H9 (cell line): ENCODE measurements at regions not wholly inside any gene's neighbourhood (a gene's known extent, or its start where the extent isn't known, plus 50 kb on each side); places are given as distances from the start of the nearest gene placed in this dataset.

Experiments
- DNase-seq: peaks from one replicate; pipeline ENCODE4 v3.0.0-alpha.2; 2017
- H2AFZ ChIP-seq: one replicate; pipeline ENCODE4 v1.6.1; 2013; ENCODE audit warnings: mild to moderate bottlenecking, low read length, control low read depth, moderate library complexity
- H2AK5ac ChIP-seq: 2 replicates; pipeline ENCODE4 v1.6.1; 2013; ENCODE audit warnings: low read length, control low read depth, mixed read lengths; ENCODE audit not compliant: insufficient read length
- H2BK120ac ChIP-seq: one replicate; pipeline ENCODE4 v1.6.1; 2013; ENCODE audit warnings: low read depth, mild to moderate bottlenecking, low read length, control low read depth, inconsistent platforms; ENCODE audit not compliant: poor library complexity, severe bottlenecking
- H2BK12ac ChIP-seq: 2 replicates; pipeline ENCODE4 v1.6.1; 2013; ENCODE audit warnings: low read length, control low read depth, mixed read lengths, low read depth; ENCODE audit not compliant: insufficient read length
- H2BK15ac ChIP-seq: 2 replicates; pipeline ENCODE4 v1.6.1; 2013; ENCODE audit warnings: low read depth, low read length, control low read depth
- H2BK20ac ChIP-seq: one replicate; pipeline ENCODE4 v1.6.1; 2013; ENCODE audit warnings: low read depth, mild to moderate bottlenecking, low read length, control low read depth, inconsistent platforms; ENCODE audit not compliant: poor library complexity, severe bottlenecking
- H2BK5ac ChIP-seq: 2 replicates; pipeline ENCODE4 v1.6.1; 2013; ENCODE audit warnings: low read length, control low read depth, mixed read lengths; ENCODE audit not compliant: insufficient read length
- H3K14ac ChIP-seq: 2 replicates; pipeline ENCODE4 v1.6.1; 2013; ENCODE audit warnings: low read length, control low read depth; ENCODE audit not compliant: insufficient read depth
- H3K18ac ChIP-seq: 2 replicates; pipeline ENCODE4 v1.6.1; 2013; ENCODE audit warnings: low read depth, mild to moderate bottlenecking, mixed read lengths, low read length, control low read depth; ENCODE audit not compliant: insufficient read length
- H3K23ac ChIP-seq: 2 replicates; pipeline ENCODE4 v1.6.1; 2013; ENCODE audit warnings: low read length, control low read depth, mixed read lengths, low read depth; ENCODE audit not compliant: insufficient read length
- H3K23me2 ChIP-seq: 2 replicates; pipeline ENCODE4 v1.6.1; 2013; ENCODE audit warnings: low read depth, mild to moderate bottlenecking, mixed read lengths, low read length, control low read depth; ENCODE audit not compliant: insufficient read length, poor library complexity, severe bottlenecking
- H3K27ac ChIP-seq: 2 replicates; pipeline ENCODE4 v1.5.1; 2013; ENCODE audit warnings: low read length, control low read depth, mixed read lengths, low read depth; ENCODE audit not compliant: insufficient read length
- H3K27me3 ChIP-seq: 2 replicates; pipeline ENCODE4 v1.6.1; 2013; ENCODE audit warnings: low read length, control low read depth, inconsistent platforms; ENCODE audit not compliant: insufficient read depth
- H3K4ac ChIP-seq: 2 replicates; pipeline ENCODE4 v1.6.1; 2013; ENCODE audit warnings: low read depth, mild to moderate bottlenecking, control low read depth, inconsistent platforms, low read length, moderate library complexity
- H3K4me1 ChIP-seq: 2 replicates; pipeline ENCODE4 v1.6.1; 2013; ENCODE audit warnings: low read length, control low read depth, inconsistent platforms; ENCODE audit not compliant: insufficient read depth
- H3K4me2 ChIP-seq: 2 replicates; pipeline ENCODE4 v1.6.1; 2013; ENCODE audit warnings: low read length, control low read depth, mixed read lengths; ENCODE audit not compliant: insufficient read length, insufficient read depth
- H3K56ac ChIP-seq: 2 replicates; pipeline ENCODE4 v1.6.1; 2013; ENCODE audit warnings: low read depth, mild to moderate bottlenecking, mixed read lengths, low read length, control low read depth; ENCODE audit not compliant: insufficient read length
- H3K79me1 ChIP-seq: 2 replicates; pipeline ENCODE4 v1.6.1; 2013; ENCODE audit warnings: low read depth, mild to moderate bottlenecking, moderate library complexity, low read length, control low read depth, inconsistent platforms; ENCODE audit not compliant: insufficient read depth, poor library complexity, severe bottlenecking
- H3K79me2 ChIP-seq: 2 replicates; pipeline ENCODE4 v1.6.1; 2013; ENCODE audit warnings: low read length, control low read depth, inconsistent platforms; ENCODE audit not compliant: insufficient read depth
- H3K9ac ChIP-seq: 2 replicates; pipeline ENCODE4 v1.6.1; 2013; ENCODE audit warnings: low read length, control low read depth, mixed read lengths; ENCODE audit not compliant: insufficient read length; ENCODE audit errors: extremely low read depth
- H3K9me3 ChIP-seq: one replicate; pipeline ENCODE4 v1.6.1; 2013; ENCODE audit warnings: low read depth, low read length, inconsistent platforms; ENCODE audit not compliant: control insufficient read depth
- H3T11ph ChIP-seq: one replicate; pipeline ENCODE4 v1.6.1; 2013; ENCODE audit warnings: mild to moderate bottlenecking, low read length, control low read depth, inconsistent platforms
- H4K20me1 ChIP-seq: one replicate; pipeline ENCODE4 v1.6.1; 2013; ENCODE audit not compliant: control insufficient read depth, insufficient read length, insufficient read depth
- H4K5ac ChIP-seq: 2 replicates; pipeline ENCODE4 v1.6.1; 2013; ENCODE audit warnings: low read depth, mild to moderate bottlenecking, mixed read lengths, low read length, control low read depth; ENCODE audit not compliant: insufficient read length
- H4K8ac ChIP-seq: replicated peaks from 2 replicates; pipeline ENCODE4 v1.6.1; 2013; ENCODE audit warnings: low read length, control low read depth, mixed read lengths, low read depth; ENCODE audit not compliant: insufficient read length
- H4K91ac ChIP-seq: 2 replicates; pipeline ENCODE4 v1.6.1; 2013; ENCODE audit warnings: low read depth, mild to moderate bottlenecking, moderate library complexity, mixed read lengths, low read length, control low read depth; ENCODE audit not compliant: insufficient read length
- H3K27ac Mint-ChIP-seq, 3 experiments: 2 replicates in 2 of 3; 3 replicates in 1 of 3; pipeline ENCODE4 v1.8.0; 2020 to 2021; ENCODE audit warnings: mixed read lengths in 3 of 3, mild to moderate bottlenecking in 1 of 3, moderate library complexity in 1 of 3
- H3K27me3 Mint-ChIP-seq: 2 replicates; pipeline ENCODE4 v1.8.0; 2021; ENCODE audit warnings: low read depth, mild to moderate bottlenecking, moderate library complexity, mixed read lengths
- H3K36me3 Mint-ChIP-seq, 3 experiments: 2 replicates in 2 of 3; 3 replicates in 1 of 3; pipeline ENCODE4 v1.8.0; 2020 to 2021; ENCODE audit warnings: low read depth in 3 of 3, mixed read lengths in 3 of 3; ENCODE audit not compliant: insufficient read depth in 1 of 3
- H3K4me1 Mint-ChIP-seq, 2 experiments: 2 replicates each; pipeline ENCODE4 v1.8.0; 2020; ENCODE audit warnings: mixed read lengths in 2 of 2
- H3K4me3 Mint-ChIP-seq, 2 experiments: 2 replicates in 1 of 2; 3 replicates in 1 of 2; pipeline ENCODE4 v1.8.0; 2020 to 2021; ENCODE audit warnings: mild to moderate bottlenecking in 2 of 2, mixed read lengths in 2 of 2, moderate library complexity in 1 of 2
- H3K9me3 Mint-ChIP-seq, 2 experiments: 2 replicates in 1 of 2; 3 replicates in 1 of 2; pipeline ENCODE4 v1.8.0; 2020; ENCODE audit warnings: mild to moderate bottlenecking in 2 of 2, mixed read lengths in 2 of 2, moderate library complexity in 1 of 2
- WGBS: extraction: QIAGEN DNeasy Blood & Tissue Kit; methylation state at CpG from one replicate; pipeline ENCODE4 v1.1.7; 2013; ENCODE audit warnings: missing lambda C conversion rate, low lambda C conversion rate, mixed read lengths; ENCODE audit not compliant: insufficient read length; ENCODE audit errors: extremely low coverage; 5-methylcytosine and 5-hydroxymethylcytosine counted together
- TF ChIP-seq, protein P1 (sequence below): fragments of 200-600 bp; sonication (generic); conservative IDR thresholded peaks from 3 replicates; pipeline ENCODE4 v1.8.0; 2021; ENCODE audit warnings: antibody characterized with exemption, mild to moderate bottlenecking

DNA sequence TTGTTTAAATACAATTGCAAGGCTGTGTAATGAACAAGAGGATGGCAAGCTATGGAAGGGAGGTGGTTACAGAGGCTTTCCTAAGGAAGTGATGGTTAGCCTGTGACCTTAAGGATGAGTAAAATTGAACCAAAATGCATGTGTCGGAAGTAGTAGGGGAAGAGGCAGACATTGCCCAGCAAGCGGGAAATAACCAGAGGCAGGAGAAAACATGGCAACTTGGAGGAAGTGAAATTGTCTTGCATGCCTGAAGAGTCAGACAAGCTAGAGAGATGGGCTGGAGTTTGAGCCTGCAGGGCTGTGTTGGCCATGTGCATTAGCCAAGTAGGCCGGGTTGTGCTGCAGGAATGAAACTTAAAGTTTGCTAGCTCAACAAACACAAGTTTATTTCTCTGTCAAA is 96.2 kb downstream of the BTG1 start:
- no peak overlapping the region for H2BK15ac ChIP-seq
- H3K9me3 ChIP-seq, result no peaks in the 10 kb centered on the region
- peaks cover 0 to 4% (median 0%) of the 10 kb centered on the region in 3 experiments; a peak in 3 of 7 replicates for H3K36me3 Mint-ChIP-seq
- no peak overlapping the region for H3K4me2 ChIP-seq
- H3K9me3 Mint-ChIP-seq, result peaks cover 2 to 3% of the 10 kb centered on the region in 2 experiments; a peak in 4 of 5 replicates
- TF ChIP-seq, protein P1, sequence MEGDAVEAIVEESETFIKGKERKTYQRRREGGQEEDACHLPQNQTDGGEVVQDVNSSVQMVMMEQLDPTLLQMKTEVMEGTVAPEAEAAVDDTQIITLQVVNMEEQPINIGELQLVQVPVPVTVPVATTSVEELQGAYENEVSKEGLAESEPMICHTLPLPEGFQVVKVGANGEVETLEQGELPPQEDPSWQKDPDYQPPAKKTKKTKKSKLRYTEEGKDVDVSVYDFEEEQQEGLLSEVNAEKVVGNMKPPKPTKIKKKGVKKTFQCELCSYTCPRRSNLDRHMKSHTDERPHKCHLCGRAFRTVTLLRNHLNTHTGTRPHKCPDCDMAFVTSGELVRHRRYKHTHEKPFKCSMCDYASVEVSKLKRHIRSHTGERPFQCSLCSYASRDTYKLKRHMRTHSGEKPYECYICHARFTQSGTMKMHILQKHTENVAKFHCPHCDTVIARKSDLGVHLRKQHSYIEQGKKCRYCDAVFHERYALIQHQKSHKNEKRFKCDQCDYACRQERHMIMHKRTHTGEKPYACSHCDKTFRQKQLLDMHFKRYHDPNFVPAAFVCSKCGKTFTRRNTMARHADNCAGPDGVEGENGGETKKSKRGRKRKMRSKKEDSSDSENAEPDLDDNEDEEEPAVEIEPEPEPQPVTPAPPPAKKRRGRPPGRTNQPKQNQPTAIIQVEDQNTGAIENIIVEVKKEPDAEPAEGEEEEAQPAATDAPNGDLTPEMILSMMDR, result no peak
- no peak overlapping the region for H3K14ac ChIP-seq
- no peak overlapping the region for H4K8ac ChIP-seq
- H2AFZ ChIP-seq, result no peak overlapping the region
- no peak overlapping the region for H3K23ac ChIP-seq
- H3K56ac ChIP-seq, result no peak overlapping the region
- no peak overlapping the region for H3K18ac ChIP-seq
- no peak for DNase-seq
- H3K79me2 ChIP-seq, result no peaks in the 10 kb centered on the region
- H3K4me3 Mint-ChIP-seq, result no peak overlapping the region
- no peak overlapping the region for H2BK12ac ChIP-seq
- peaks cover 5 to 7% of the 10 kb centered on the region in 2 experiments for H3K4me1 Mint-ChIP-seq
- H4K20me1 ChIP-seq, result no peaks in the 10 kb centered on the region
- H3K27me3 Mint-ChIP-seq, result no peaks in the 10 kb centered on the region
- H3K4me1 ChIP-seq, result no peaks in the 10 kb centered on the region; the same call in 1 of the 2 replicates
- no peak overlapping the region for H3K4ac ChIP-seq
- H3K27ac ChIP-seq, result no peak overlapping the region
- no peak overlapping the region for H3K9ac ChIP-seq
- no peak overlapping the region for H2BK120ac ChIP-seq
- H2AK5ac ChIP-seq, result no peak overlapping the region
- no peak overlapping the region for H4K5ac ChIP-seq
- H2BK5ac ChIP-seq, result no peak overlapping the region
- no peaks in the 10 kb centered on the region for H3K79me1 ChIP-seq
- H3T11ph ChIP-seq, result no peak overlapping the region
- no CpG with 5 or more reads among the region's 3 CpGs for WGBS
- no peak overlapping the region for H2BK20ac ChIP-seq
- no peak overlapping the region for H3K27ac Mint-ChIP-seq
- H3K23me2 ChIP-seq, result no peaks in the 10 kb centered on the region
- no peaks in the 10 kb centered on the region for H3K27me3 ChIP-seq
- no peak overlapping the region for H4K91ac ChIP-seq
